ENCODE measurements at regions not wholly inside any gene's neighbourhood (a gene's known extent, or its start where the extent isn't known, plus 50 kb on each side); places are given as distances from the start of the nearest gene placed in this dataset.

GRCh38 chr2:120535081-120535480 lies 189.1 kb downstream of the INHBB start:
- TF ChIP-seq CTCF (IDR thresholded peaks at IDR 0.05) (no peak), POLR2A (IDR thresholded peaks at IDR 0.05) (no peak)
